ENCODE measurements at regions not wholly inside any gene's neighbourhood (a gene's known extent, or its start where the extent isn't known, plus 50 kb on each side); places are given as distances from the start of the nearest gene placed in this dataset.

GRCh38 chr12:102592134-102592533 lies 111.8 kb upstream of the IGF1 start:
- TF ChIP-seq CTCF (IDR thresholded peaks at IDR 0.05) (no peak), POLR2A (IDR thresholded peaks at IDR 0.05) (no peak)

Measured in gastroesophageal sphincter (tissue), 3 donors.